NOMO-1 (cell line): ENCODE measurements at regions not wholly inside any gene's neighbourhood (a gene's known extent, or its start where the extent isn't known, plus 50 kb on each side); places are given as distances from the start of the nearest gene placed in this dataset.

Experiments
- DNase-seq, 2 experiments: peaks; one replicate each; lab custom pipeline; 2025; ENCODE audit not compliant: unreplicated experiment in 2 of 2; lab: John Stamatoyannopoulos, UW

- DNase-seq: no peak
These were observed 152.0 kb downstream of the CHRM3 start for GRCh38 chr1:239538239-239538988.

- DNase-seq: no peak
These were observed 152.7 kb downstream of the CHRM3 start for GRCh38 chr1:239539051-239539450.

DNA sequence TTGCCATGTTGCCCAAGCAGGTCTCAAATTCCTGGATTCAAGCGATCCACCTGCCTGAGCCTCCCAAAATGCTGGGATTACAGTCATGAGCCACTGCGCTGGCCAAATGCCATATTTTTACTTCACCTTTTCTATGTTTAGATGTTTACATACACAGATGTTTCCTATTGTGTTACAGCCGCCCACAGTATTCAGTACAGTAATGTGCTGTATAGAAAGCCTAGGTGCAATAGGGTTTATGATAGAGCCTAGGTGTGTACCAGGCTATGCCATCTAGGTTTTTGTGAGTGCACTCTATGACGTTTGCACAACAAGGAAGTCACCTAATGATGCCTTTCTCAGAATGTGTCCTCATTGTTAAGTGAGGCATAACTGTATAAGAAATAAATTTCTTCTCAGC, 153.4 kb downstream of the CHRM3 start:
- no peak for DNase-seq

DNA sequence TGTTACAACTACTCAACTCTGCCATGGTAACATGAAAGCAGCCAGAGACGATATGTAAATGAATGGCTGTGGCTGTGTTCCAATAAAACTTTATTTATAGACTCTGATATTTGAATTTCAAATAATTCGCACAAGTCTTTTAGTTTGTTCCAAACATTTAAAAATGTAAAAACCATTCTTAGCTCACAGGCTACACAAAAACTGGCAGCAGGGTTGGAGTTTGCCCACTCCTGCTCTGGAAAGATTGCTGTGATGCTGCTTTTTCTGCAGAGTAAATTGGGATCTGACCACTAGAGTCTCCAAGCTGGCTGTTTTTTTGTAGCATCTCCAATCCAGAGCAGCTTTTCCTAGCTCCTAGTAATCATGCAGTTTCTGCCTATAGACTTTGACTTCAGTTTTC, 157.5 kb downstream of the CHRM3 start:
- no peak for DNase-seq

DNA sequence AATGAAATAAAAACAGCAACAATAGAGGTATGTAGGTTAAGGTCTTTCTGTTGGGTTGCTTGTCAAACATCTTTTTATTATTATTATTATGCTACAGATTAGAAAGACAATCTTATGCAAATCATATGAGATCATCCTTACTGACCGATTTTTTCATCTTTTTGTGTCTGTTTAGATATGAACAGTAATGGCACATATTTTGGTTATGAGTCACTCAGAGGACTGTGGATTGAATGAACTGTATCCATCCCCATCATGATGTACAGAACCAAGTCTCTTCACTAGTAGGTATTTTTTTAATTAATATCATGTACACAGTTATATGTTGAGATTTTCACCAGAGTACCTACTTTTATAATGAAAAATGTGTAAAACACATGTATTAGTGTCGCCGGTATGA, 159.1 kb downstream of the CHRM3 start:
- DNase-seq: no peak

- DNase-seq: no peak
These were observed 161.6 kb downstream of the CHRM3 start for GRCh38 chr1:239547987-239548386.

DNA sequence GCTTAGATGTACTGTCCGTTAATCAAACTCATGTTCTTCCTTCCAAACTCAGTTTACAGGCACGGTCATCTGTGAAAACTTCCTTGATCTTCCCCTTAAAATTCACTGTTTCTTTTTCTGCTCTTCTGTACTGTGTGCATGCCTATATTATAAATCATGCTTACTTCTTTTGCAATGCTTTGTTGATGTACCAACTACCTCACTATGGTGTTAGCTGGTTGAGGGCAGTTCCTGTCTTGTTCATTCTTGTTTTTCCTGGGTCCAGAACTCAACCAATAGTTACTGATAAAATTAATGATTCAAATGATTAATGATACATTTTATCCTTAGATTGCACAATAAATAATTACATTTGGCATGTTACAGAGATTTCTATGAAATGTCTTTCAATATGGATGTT, 163.8 kb downstream of the CHRM3 start:
- DNase-seq: no peak

GRCh38 chr1:239555350-239555749, 169.0 kb downstream of the CHRM3 start:
- no peak for DNase-seq

- DNase-seq: no peak
These were observed 172.2 kb downstream of the CHRM3 start for GRCh38 chr1:239558559-239558958.

- DNase-seq: peak in 1 of 2 experiments; percentile 11
These were observed 172.6 kb downstream of the CHRM3 start for GRCh38 chr1:239558991-239559390.

- no peak for DNase-seq
These were observed 174.6 kb downstream of the CHRM3 start for GRCh38 chr1:239560921-239561320.

GRCh38 chr1:239562095-239562494, 175.7 kb downstream of the CHRM3 start:
- no peak for DNase-seq

GRCh38 chr1:239563681-239564080, 177.3 kb downstream of the CHRM3 start:
- DNase-seq: peak in 1 of 2 experiments; percentile 2

DNA sequence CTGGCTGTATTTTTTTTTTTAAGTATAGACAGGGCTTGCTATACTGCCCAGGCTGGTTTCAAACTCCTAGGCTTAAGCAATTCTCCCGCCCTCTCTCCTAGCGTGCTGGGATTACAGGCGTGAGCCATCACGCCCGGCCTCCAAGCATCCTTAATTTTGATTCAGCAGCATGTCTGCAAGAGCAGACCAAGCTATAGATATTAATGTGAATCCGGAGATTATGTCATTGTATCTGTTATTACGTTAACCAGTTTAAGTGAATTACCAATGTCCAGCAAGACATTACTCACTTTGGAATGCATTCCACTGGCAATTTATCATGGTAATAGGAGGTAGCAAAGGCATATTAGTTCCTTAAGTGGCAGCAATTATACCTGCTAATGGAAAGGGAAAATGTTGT, 179.7 kb downstream of the CHRM3 start:
- no peak for DNase-seq

DNA sequence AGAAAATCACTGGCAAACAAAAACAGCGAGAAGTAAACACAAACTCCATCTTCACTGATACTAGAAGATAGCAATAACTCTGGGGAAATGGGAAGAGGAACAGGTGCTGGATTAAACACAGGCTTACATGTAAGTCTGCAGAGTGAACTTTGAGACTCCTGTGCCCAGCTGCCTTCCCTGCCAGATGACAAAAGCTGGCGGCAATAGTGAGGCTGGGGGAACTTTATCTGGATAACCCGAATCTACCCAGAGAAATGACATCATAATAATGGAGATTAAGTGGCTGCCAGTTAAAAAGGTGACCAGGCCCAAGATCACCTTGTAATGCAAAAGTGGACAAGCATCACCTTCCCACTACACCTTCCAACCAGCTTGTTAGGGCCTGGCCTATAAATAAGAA, 184.5 kb downstream of the CHRM3 start:
- no peak for DNase-seq

- no peak for DNase-seq
These were observed 185.8 kb downstream of the CHRM3 start for GRCh38 chr1:239572183-239572582.

- no peak for DNase-seq
These were observed 187.7 kb downstream of the CHRM3 start for GRCh38 chr1:239574112-239574511.

- DNase-seq: no peak
These were observed 188.7 kb downstream of the CHRM3 start for GRCh38 chr1:239575113-239575512.

GRCh38 chr1:239583536-239583935, 197.2 kb downstream of the CHRM3 start:
- no peak for DNase-seq

DNA sequence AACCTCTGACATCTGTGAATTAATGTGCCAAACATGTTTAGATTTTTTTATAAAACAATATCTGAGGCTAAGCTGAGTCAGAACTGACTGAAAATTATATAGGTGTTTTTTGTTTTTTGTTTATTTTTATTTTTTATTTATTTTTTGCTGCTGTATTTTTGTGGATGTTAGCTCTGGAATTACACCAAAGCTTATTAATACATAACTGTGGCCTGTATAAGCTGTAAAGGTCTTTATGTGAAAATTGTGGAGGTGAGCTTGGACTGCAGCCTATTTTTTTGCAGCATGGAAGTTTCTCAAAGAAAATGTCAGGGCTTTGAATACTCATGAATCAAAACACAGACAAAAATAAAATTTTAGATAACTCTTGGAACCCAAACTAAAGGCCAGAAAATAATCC, 199.8 kb downstream of the CHRM3 start:
- DNase-seq: no peak

DNA sequence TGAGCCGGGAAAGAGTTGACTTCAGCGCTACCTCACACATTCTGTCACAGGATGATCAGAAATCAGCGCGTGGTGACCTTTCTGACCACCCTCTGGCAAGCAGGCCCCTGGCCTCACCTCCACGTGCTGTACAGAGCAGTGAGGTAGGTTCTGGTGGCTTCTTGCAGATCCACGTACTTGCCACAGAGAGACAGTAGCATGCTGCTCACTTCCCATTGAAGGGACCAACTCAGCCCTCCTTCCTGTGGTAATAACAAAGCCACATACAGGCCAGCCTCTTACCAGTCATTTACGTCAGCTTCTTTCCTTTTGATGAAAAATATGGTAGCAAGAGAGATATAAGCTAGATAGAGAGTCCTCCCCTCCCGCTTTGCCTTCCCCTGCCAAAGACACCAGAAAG, 200.7 kb downstream of the CHRM3 start:
- no peak for DNase-seq

DNA sequence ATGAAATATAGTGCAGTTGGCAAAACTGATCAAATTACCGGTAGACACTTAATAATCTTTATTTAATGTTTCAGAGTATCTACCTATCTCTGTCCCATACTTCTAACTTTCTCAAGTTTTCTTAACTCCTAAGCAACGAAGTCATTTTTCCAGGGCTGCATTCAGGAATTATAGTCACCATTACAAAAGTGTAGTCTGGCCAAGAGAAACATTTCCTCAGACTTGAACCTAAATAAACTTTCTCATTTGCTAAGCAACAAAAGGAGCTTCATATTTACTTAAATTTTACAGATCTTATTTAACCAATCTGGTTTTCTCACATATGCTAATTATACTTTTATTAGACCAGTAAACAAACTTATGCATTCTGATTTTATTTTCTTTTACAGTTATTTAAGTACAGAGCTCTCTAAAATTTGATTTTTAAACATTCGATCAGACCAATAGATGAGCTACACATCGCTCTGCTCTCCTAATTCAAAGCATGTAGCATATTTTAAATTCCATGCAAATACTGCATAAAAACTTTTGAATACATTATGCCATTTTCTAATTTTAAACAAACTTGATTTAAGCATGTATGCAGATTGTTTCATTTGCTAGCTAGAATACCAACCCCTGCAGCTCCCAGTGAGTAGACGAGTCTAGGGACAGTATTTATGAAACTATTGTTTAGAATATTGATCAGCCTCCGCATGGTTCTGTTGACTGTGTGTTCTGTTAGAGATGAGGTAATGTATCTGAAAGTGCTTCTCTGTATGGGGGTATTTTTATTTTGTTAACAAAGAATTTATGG, 201.4 kb downstream of the CHRM3 start:
- DNase-seq: no peak
